ENCODE measurements at regions not wholly inside any gene's neighbourhood (a gene's known extent, or its start where the extent isn't known, plus 50 kb on each side); places are given as distances from the start of the nearest gene placed in this dataset.

DNA sequence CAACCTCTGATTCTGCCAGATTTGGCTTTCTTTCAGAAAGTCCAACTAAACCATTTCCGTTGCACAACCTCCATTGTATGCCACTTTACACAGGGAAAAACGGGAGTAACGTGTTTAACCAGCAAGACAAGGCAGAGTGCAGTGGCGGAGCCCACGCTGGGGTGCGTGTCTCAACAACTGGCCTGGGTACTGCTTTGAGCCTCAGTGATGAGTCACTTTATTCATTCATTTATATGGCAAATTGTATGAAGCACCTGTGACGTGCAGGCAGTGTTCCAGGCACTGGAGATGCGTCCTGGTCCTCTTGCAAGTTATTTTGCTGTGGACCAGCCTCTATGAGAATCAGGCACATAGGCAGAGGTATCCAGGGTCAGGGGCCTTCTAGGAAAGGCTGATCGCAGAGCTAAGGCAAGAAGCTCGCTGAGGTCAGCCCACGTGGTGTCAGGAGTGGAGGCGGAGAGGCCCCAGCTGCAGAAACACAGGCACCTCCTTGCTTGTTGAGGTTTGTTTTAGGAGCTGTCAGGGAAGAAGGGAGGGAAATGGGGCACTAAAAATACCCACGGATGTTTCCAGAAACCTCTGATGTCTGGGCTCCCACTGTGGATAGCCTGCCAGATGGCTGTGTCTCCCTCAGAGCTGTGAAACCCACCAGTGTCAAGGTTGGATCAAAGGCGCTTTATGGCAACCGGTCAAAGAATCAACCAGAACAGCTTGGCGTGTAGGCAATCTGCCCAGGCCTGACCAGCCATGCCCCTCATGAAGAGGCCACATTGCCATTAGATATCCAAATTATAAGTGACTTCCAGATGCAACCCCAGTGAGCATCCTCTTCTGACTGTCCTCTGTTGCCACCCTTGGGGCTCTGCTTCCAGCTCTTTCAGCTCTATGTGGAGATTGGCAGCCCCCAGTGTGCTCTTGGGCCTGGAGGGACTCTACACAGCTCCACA lies 157.2 kb downstream of the CD83 start:
- peak in 1 of 56 donors; percentile 41 for DNase-seq

- DNase-seq = peak in 19 of 56 donors; percentile 7 to 50 (median 24)
These were observed 157.9 kb downstream of the CD83 start for GRCh38 chr6:14275493-14275851.

DNA sequence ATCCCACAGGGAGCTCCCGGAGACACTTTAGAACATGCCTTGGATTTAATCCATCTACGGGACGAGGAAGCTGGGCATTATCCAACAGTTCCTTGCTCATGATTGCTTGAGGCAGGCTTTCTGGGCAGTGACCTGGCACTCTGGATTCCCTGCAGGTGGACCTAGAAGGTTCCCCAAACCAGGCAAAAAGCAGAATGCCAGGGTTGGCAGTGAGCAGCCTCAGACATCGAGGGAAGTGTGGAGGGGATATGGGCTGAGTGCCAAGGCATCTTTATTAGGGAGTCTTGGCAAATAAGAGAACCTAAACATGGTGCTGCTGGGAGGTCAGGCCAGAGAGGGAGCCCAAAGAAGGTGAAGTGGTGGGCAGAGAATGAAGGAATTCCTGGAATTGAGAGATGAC lies 158.5 kb downstream of the CD83 start:
- DNase-seq = peak in 1 of 56 donors; percentile 20

DNA sequence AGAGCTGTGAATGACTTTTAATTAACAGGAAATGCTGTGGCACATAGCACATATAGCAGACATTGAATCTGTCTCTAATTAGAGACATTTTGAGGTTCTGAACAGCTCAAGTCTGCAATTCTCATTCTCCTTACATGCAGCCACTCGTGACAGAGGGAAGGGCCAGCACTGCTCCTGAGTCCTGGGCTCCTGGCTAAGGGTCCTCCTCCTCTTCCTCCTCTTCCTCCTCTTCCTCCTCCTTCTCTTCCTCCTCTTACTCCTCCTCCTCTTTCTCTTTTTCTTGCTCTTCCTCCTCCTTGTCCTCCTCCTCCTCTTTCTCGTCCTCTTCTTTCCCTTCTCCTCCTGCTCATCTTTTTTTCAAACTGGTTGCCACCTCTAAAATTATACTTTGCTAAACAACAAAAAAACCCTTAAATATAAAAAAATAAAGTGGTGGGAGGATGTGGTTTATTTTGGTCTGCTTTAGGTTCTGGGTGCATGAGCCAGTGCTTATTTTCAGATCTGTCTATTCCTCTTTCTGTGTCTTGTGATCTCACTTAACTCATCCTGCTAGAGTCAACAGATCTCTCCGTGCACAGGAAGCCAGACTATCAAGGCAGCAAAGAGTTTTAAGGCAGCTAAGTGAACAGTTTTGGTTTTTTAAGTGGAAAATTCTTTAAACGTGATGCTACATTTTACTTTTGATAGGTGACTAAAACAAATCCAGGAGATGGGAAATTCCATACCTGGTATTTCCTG lies 159.3 kb downstream of the CD83 start:
- DNase-seq = peak in 2 of 56 donors; percentile 9 to 29

- DNase-seq = no peak
These were observed 159.9 kb downstream of the CD83 start for GRCh38 chr6:14277405-14277930.

DNA sequence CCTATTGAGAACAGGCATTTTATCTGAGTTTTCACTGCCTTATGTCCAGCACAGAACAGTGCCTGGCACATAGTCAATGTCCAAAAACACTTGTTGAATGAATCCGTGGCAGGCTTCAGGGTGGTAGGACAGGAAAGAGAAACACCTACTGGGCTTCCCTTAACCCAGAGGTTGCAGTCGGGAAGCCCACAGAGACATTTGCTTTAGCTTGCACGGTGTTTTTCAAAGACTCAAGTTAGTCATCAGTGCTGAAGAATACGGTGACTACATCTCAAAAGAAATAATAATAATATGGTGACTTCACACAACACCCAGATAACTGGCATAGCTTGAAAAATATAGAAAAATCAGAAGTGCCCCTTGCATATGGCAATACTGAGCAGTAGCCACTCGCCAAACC lies 160.4 kb downstream of the CD83 start:
- DNase-seq = no peak

DNA sequence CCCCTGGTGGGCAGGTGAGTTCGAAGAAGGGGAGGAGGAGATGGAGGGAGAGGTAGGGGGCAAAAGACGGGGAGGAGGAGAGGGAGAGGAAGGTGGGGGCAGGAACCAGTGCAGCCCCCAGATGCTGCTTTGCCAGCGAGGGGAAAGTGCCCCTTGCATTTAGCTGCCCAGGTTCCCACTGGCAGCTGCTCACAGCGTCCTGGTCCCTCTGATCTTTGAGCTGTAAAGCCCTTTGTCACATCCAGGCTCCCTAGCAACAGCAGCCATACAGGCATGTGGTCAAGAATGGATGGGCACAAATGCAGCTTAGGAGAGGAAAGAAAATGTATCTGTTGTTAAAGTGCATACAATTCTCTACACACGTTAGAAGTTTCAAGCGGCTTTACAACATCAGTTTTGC lies 160.9 kb downstream of the CD83 start:
- no peak for DNase-seq

DNA sequence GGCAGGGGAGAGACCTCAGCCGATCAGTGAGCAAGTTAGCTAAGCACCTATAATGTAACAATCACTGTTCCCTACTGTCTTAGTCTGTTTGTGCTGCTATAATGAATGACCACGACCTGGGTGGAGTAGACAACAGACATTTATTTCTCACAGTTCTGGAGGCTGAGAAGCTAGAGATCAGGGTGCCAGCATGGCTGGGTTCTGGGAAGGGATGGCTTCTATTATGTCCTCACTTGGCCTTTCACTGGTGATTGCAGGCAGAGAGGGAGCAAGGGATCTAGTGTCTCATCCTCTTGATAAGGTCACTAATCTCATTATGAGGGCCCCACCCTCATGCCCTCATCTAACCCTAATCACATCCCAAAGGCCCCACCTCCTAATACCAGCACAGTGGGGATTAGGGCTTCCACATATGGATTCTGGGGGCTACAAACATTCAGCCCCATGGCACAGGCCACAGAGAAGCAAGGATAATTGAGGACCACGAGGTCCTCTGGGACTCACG lies 162.5 kb downstream of the CD83 start:
- DNase-seq = no peak

- no peak for DNase-seq
These were observed 163.3 kb downstream of the CD83 start for GRCh38 chr6:14280766-14281293.

GRCh38 chr6:14281811-14282660 lies 164.5 kb downstream of the CD83 start:
- DNase-seq = no peak

DNA sequence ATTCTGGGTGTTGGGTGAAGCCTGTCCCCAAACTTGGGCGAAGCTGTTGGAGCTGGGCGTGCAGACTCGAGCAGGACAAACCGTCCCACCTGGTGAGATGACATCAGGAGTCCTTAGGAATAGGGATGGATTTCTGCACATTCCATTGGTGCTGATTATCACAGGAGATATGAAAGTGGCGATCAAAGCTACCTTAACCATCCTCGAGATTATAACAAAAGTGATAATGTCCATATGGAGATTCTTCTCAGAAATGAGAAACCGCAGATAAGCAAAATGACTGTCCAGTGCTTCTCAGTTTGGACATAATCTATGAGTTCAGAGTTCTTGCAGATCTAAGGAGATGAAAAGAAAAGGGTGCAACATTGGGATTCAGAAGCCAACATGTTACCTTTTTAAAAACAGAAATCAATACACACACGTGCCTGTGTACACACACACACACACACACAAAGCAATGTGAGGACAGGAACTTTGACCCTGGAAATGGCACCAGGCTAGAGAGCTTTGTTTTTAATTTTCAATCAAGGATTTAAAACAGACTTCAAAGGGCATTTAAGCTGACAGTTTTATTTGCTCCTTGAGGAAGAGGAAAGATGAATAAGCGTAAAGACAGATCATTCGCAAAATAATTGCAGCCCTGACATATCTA lies 165.4 kb downstream of the CD83 start:
- no peak for DNase-seq

- no peak for DNase-seq
These were observed 166.1 kb downstream of the CD83 start for GRCh38 chr6:14283600-14284235.

- DNase-seq = no peak
These were observed 167.5 kb downstream of the CD83 start for GRCh38 chr6:14284969-14285590.

DNA sequence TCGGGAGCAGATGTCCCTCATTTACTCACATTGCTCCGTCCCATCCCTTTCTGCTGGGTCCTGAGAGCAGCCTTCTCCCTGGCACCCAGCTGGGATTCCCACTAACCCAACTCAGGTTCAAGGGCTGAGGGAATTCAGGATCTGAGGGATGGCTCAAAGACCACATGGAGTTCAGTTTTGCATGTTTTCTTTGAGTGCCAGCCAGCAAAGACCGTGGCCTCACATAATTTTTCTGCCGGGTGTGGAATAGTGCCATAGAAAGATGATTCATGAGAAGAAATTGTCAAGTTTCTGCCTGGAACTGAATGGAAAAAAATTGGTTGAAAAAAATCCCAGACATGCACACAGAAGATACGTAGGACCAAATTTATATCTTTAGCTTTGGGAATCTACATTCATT lies 168.6 kb downstream of the CD83 start:
- no peak for DNase-seq

GRCh38 chr6:14286634-14287428 lies 169.3 kb downstream of the CD83 start:
- no peak for DNase-seq

DNA sequence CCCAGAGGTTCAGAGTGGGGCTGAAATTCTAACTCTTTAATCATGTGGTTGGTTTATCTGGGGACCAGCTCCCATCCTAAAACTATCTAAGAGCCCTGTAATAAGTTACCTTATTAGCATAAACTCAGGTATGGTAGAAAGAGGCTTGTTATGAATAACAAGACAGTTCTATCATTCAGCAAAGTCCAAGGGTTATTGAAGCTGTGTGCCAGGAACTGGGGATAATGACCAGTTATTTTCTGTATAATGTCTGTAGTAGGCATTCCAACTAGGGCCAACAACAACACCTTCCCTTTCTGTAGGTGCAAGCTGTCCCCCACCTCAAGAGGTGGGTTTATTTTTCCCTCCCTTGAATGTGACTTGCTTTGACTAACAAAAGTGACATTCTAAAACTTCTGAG lies 170.1 kb downstream of the CD83 start:
- no peak for DNase-seq

DNA sequence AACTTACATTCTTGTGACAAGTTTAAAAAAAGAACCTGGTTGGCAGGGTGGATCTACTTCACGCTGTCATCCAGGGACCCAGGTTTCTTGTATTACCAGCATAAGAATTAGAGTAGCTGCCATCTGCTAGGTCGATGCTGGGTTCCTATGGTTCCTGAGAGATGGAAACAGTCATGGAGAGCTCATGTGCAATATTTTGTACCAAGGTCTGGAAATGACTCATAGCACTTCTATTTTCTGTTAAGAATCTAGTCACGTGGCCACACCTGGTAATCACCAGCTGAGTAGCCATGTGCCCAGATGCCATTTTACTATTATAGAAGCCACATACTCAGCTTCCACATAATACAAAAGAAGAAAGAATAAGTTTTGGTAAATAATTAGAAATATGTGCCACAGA lies 171.3 kb downstream of the CD83 start:
- DNase-seq = no peak

- no peak for DNase-seq
These were observed 172.6 kb downstream of the CD83 start for GRCh38 chr6:14290041-14290771.

Measured in amygdala (tissue), 56 donors.